GM23338 (cell line): ENCODE measurements at regions not wholly inside any gene's neighbourhood (a gene's known extent, or its start where the extent isn't known, plus 50 kb on each side); places are given as distances from the start of the nearest gene placed in this dataset.

Source experiments
- EZH2 ChIP-seq: fragments of 200-600 bp; sonication (generic); IDR thresholded peaks from one replicate; pipeline ENCODE4 v1.8.0; 2017; ENCODE audit warnings: antibody characterized with exemption, mild to moderate bottlenecking, low read depth; ENCODE audit not compliant: unreplicated experiment
- EZH2phosphoT487 ChIP-seq: fragments of 200-600 bp; sonication (generic); IDR thresholded peaks from one replicate; pipeline ENCODE4 v1.8.1; 2018; ENCODE audit warnings: antibody characterized with exemption; ENCODE audit not compliant: unreplicated experiment
- POLR2AphosphoS5 ChIP-seq: IDR thresholded peaks from 2 replicates; pipeline ENCODE4 v1.6.1; 2016; ENCODE audit warnings: antibody characterized with exemption, low read depth
- REST ChIP-seq: IDR thresholded peaks from one replicate; pipeline ENCODE4 v1.6.1; 2018; ENCODE audit warnings: antibody characterized with exemption; ENCODE audit not compliant: unreplicated experiment
- TF ChIP-seq, protein P1 (sequence below), 2 experiments: fragments of 200-600 bp in 1 of 2; sonication (generic) in 1 of 2; conservative IDR thresholded peaks; 2 replicates each; pipeline versions ENCODE4 v1.5.1 to v1.6.1; 2016 to 2017; ENCODE audit warnings: antibody characterized with exemption in 2 of 2, low read depth in 2 of 2, mild to moderate bottlenecking in 2 of 2, moderate library complexity in 1 of 2

- TF ChIP-seq, protein P1, sequence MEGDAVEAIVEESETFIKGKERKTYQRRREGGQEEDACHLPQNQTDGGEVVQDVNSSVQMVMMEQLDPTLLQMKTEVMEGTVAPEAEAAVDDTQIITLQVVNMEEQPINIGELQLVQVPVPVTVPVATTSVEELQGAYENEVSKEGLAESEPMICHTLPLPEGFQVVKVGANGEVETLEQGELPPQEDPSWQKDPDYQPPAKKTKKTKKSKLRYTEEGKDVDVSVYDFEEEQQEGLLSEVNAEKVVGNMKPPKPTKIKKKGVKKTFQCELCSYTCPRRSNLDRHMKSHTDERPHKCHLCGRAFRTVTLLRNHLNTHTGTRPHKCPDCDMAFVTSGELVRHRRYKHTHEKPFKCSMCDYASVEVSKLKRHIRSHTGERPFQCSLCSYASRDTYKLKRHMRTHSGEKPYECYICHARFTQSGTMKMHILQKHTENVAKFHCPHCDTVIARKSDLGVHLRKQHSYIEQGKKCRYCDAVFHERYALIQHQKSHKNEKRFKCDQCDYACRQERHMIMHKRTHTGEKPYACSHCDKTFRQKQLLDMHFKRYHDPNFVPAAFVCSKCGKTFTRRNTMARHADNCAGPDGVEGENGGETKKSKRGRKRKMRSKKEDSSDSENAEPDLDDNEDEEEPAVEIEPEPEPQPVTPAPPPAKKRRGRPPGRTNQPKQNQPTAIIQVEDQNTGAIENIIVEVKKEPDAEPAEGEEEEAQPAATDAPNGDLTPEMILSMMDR (conservative IDR thresholded peaks at IDR 0.05; ENCODE audit: low read depth in 2 of 2): no peak
- no peak for TF ChIP-seq REST
- TF ChIP-seq EZH2: no peak
- no peak for TF ChIP-seq EZH2phosphoT487
- no peak for TF ChIP-seq POLR2AphosphoS5
Measured at GRCh38 chr4:73343432-73343831, 60.7 kb upstream of the ALB start.
